GM21619 (cell line): ENCODE measurements at regions not wholly inside any gene's neighbourhood (a gene's known extent, or its start where the extent isn't known, plus 50 kb on each side); places are given as distances from the start of the nearest gene placed in this dataset.
"Not testable (repeated sequence)": the region's sequence is repeated elsewhere in the genome, so short reads cannot be mapped to it uniquely, and the experiment has no call there.

Experiments
- ATAC-seq: cut with Tn5 transposase; IDR thresholded peaks from one replicate; pipeline ENCODE4 v1.9.1; 2021; ENCODE audit not compliant: unreplicated experiment

- no peak for ATAC-seq
Observed at GRCh38 chr7:51426163-51426562, 109.6 kb upstream of the COBL start.

DNA sequence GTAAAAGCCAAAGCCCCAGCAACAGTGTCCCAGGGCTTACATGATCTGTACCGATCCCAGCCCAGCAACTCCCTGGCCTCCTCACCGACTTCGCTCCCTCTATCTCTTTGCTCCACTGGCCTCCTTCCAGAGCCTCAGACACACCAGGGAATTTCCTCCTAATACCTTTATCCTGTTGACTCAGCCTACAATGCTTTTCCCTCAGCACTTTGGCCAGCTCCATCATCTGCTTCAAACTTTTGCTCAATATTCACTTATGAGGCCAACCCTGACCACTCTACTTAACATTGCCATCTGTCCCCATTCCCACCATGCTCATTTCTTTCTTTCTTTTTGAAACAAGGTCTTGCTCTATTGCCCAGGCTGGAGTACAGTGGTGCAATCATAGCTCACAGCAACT, 93.3 kb upstream of the COBL start:
- not testable (repeated sequence) for ATAC-seq

- not testable (repeated sequence) for ATAC-seq
Observed at GRCh38 chr7:51397608-51398007, 81.0 kb upstream of the COBL start.

DNA sequence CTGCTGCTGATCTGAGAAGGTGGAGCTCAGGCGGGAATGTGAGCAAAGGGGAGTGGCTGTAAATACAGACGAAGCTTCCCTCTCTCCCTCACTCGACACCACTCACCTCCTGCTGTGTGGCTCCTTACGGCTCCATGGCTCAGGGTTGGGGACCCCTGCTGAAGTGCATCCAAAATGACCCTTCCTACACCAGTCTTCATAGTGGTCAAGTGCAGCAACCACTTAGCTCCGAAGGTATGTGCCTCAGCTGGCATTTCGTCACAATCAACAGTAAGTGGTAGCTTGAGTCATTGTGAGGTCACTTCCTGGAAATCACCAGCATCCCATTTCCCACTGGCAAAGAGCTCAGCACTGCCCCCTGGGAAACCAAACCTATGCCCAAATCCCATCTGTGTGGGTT, 76.4 kb upstream of the COBL start:
- not testable (repeated sequence) for ATAC-seq

DNA sequence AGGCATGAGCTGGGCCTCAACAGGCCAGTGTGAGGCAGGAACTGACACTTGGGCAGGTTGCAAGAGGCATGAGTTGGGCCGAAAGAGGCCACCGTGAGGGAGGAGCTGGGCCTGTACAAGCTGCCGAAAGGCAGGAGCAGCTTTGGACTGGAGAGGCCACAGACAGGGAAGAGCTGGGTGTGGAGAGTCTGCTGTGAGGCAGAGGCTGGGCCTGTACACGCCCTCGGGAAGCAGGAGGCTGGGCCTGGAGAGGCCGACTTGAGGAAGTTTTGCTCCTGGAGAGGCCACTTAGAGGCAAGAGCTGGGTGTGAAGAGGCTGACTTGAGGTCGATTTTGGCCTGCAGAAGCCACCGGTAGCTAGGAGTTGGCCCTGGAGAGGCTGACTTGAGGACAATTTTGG, 73.3 kb upstream of the COBL start:
- ATAC-seq: not testable (repeated sequence)

GRCh38 chr7:51389216-51389812, 72.7 kb upstream of the COBL start:
- ATAC-seq: not testable (repeated sequence)

GRCh38 chr7:51388241-51388640, 71.6 kb upstream of the COBL start:
- not testable (repeated sequence) for ATAC-seq

DNA sequence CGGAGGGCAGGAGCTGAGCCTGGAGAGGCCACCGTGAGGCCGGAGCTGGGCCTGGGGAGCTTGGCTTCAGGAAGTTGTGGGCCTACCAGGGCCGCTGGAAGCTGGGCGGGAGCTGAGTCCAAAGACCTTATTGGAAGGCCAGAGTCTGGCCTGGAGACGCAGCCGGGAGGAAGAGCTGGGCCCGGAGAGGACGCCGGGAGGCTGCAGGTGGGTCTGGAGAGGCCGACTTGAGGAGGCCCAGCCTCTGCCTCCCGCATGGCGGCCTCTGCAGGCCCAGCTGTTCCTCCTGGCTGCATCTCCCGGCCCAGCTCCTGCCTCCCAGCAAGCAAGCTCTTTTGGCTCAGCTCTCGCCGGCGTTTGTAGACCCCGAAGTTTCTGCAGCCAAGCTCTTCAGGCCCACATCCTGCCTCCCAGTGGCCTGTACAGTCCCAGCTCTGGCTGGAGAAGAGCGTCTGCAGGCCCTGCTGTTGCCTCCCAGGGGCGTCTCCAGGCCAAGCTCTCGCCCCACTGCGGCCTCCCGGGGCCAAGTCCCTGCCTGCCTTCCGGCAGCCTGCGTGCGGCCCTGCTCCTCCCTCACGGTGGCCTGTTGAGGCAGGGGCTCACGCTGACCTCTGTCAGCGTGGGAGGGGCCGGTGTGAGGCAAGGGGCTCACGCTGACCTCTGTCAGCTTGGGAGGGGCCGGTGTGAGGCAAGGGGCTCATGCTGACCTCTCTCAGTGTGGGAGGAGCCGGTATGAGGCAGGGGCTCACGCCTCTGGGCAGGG, 70.4 kb upstream of the COBL start:
- not testable (repeated sequence) for ATAC-seq

DNA sequence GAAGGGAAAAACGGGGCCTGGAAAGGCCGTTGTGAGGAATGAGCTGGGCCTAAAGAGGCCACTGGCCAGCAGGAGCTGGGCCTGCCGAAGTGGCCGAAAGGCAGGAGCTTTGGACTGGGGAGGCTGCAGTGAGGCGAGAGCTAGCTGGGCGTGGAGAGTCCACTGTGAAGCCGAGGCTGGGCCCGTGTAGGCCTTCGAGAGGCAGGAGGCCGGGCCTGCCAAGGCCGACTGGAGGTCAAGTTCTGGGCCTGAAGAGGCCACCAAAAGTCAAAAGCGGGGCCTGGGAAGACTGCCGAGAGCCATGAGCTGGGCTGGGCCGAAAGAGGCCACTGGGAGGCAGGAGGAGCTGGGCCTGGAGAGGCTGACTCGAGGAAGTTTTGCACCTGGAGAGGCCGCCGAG, 69.6 kb upstream of the COBL start:
- ATAC-seq: not testable (repeated sequence)

DNA sequence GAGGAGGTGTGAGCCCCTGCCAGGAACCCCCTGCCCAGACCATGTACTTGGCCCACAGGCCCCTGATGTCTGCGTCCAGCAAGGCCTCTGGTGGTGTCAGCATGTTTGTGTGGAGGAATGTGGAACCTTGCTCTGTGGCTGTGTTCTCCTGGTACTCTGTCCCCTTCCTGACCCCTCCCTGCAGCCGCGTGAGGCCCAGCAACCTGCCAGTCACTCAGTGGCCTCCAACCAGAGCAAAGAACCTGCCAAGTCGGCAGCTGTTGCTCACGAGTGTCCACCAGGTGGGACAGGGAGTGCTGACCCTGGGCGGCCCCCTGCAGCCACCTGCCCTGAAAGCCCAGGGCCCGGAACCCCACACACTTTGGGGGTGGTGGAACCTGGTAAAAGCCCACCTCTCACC, 65.6 kb upstream of the COBL start:
- not testable (repeated sequence) for ATAC-seq

DNA sequence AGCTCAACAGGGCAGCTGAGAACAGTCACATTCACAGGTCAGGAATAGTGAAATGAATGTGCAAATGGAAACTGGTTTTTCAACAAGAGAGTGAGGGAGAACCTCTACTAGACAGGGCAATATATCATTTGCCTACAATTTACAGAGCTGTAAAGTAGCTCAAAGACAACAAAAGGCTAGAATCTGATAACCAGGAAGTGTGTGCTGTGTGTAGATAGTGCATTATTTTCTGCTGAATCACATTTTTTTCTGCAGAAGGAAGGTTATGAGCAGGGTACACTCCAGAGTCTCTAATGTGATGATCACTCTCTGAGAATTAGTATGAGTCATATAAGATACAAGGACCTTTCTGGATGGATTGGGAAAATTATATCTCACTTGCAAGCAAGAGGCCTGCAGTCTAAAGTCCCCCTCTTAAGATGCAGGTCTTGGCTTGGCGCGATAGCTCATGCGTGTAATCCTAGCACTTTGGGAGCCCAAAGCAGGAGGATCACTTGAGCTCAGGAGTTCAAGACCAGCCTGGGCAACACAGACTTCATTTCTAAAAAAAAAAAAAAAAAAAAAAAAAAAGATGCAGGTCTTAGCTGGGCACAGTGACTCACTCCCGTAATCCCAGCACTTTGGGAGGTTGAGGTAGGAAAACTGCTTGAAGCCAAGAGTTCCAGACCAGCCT, 59.9 kb upstream of the COBL start:
- ATAC-seq: no peak

GRCh38 chr7:51374936-51375335, 58.3 kb upstream of the COBL start:
- no peak for ATAC-seq

DNA sequence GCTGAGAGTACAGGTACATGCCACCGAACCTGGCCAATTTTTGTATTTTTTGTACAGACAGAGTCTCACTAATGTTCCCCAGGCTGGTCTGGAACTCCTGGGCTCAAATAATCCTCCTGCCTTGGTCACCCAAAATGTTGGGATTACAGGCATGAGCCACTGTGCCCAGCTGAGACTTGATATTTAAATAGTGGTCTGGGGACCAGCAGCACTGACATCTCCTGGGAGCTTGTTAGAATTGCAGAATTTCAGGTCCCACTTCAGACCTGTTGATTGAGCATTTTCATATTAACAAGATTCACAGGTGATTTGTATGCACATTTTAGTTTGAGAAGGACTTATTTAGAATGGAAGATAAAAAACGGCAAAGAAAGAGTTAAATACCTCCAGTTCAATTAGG, 57.0 kb upstream of the COBL start:
- not testable (repeated sequence) for ATAC-seq

GRCh38 chr7:51369746-51370145, 53.1 kb upstream of the COBL start:
- no peak for ATAC-seq

GRCh38 chr7:51369228-51369627, 52.6 kb upstream of the COBL start:
- not testable (repeated sequence) for ATAC-seq

- ATAC-seq: no peak
Observed at GRCh38 chr7:51368334-51368733, 51.7 kb upstream of the COBL start.

DNA sequence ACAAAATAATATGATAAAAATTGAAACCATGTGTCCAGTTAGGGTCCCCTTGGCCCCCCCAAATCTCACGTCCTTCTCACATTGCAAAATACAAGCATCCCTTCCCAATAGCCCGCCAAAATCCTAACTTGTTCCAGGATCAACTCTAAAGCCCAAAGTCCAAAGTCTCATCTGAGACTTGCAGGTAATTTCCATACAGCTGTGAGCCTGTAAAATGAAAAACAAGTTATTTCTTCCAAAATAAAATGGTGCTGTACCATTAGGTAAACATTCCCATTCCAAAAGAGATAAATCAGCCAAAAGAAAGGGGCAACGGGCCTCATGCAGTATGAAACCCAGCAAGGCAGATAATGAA, 51.0 kb upstream of the COBL start:
- ATAC-seq: no peak

- ATAC-seq: peak; percentile 47
Observed at GRCh38 chr7:51366930-51367613, 50.5 kb upstream of the COBL start.
